ENCODE measurements at regions not wholly inside any gene's neighbourhood (a gene's known extent, or its start where the extent isn't known, plus 50 kb on each side); places are given as distances from the start of the nearest gene placed in this dataset.

GRCh38 chr1:222326710-222327036 lies 221.2 kb downstream of the HHIPL2 start:
- no peaks in the 10 kb centered on the region for H3K27me3 ChIP-seq (replicated peaks)
- H3K4me1 ChIP-seq (replicated peaks): peaks cover 8% of the 10 kb centered on the region
- no peaks in the 10 kb centered on the region for H3K9me3 ChIP-seq (replicated peaks)
- H3K27ac ChIP-seq: no peak overlapping the region
- H3K4me3 ChIP-seq: no peak overlapping the region
- no peaks in the 10 kb centered on the region for H3K36me3 ChIP-seq
- no peak for DNase-seq (ENCODE audit: low read depth in 1 of 2, low spot score in 2 of 2)

DNA sequence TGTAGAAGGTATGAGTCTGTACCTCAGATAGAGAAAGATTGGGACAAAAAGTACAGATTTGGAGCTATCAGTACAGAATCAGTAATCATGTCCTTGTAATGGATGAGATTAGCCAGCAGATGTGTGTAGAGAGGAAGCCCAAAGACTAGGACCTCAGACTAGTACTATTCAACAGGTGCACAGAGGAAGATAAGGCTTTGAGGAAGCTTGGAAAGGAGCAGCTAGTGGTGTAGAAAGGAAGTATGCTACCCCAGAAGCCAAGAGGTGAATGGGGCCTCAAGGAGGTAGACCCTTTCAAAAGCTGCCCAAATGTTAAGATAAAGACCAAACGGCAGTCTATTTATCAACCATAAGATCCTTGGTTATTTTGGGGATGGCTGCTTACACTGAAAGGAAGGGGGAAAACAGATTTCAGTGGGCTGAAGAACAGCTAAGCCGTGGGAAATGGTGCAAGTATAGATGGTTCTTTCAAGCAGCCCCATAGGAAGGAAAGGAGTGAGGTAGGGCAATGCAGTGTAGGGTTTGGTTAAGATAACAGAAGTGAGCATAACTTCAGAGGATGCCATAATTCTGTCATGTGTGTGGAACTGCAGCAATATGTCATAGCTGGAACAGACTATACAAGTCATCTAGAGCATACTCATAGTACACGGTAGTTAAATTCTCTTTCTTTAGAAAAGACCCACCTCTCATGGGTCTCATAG lies 221.7 kb downstream of the HHIPL2 start:
- Histone ChIP-seq H3K4me1 (replicated peaks) (peaks cover 3% of the 10 kb centered on the region), H3K27ac (no peak overlapping the region), H3K9me3 (replicated peaks) (no peaks in the 10 kb centered on the region), H3K36me3 (no peaks in the 10 kb centered on the region), H3K4me3 (no peak overlapping the region), H3K27me3 (replicated peaks) (no peaks in the 10 kb centered on the region)
- no peak for DNase-seq (ENCODE audit: low read depth in 1 of 2, low spot score in 2 of 2)

DNA sequence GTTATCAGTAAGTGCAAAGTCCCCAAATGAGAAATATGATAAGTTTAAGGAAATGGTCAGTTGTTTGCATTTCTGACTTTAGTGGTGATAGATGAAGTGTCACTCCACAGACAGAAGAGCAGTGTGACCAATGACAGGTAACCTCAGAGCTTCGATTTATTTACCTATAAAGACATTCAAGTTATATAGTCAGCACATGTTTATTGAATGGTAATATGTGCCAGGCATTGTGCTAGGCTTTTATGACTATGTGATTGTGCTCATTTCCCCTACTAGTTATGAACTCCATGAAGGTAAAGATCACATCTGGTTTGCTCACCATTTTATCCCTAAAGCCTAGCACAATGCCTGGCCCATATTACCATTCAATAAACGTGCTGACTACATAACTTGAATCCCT lies 222.4 kb downstream of the HHIPL2 start:
- H3K27me3 ChIP-seq (replicated peaks): no peaks in the 10 kb centered on the region
- no peaks in the 10 kb centered on the region for H3K36me3 ChIP-seq
- no peak for DNase-seq (ENCODE audit: low read depth in 1 of 2, low spot score in 2 of 2)

DNA sequence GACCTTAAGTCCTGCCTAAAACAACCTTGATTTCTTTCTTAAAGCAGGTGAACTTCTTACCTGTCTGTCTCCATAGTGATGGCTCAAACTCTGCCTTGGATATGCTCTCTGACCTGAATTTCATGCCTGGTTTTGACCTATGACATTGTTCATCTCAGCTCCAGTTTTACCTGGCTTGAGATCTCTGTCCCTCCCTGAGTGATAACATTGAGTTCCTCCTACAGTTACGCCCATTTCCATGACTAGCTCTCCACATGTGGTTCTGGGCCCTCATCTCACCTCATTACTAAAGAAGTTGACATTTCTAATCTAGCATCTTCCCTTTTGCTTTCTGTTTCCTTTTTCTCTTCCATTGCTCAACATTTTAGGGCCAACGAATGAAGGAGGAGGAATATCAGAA lies 233.1 kb downstream of the HHIPL2 start:
- DNase-seq (ENCODE audit: low read depth in 1 of 2, low spot score in 2 of 2): no peak
- no peaks in the 10 kb centered on the region for H3K4me1 ChIP-seq (replicated peaks)
- H3K9me3 ChIP-seq (replicated peaks): no peaks in the 10 kb centered on the region
- H3K27me3 ChIP-seq (replicated peaks): no peaks in the 10 kb centered on the region
- H3K27ac ChIP-seq: no peak overlapping the region
- H3K36me3 ChIP-seq: no peaks in the 10 kb centered on the region
- no peak overlapping the region for H3K4me3 ChIP-seq

More for the DNA sequence above, 222.4 kb downstream of the HHIPL2 start:
- no peak overlapping the region for H3K4me3 ChIP-seq
- H3K9me3 ChIP-seq (replicated peaks): no peaks in the 10 kb centered on the region
- no peaks in the 10 kb centered on the region for H3K4me1 ChIP-seq (replicated peaks)
- H3K27ac ChIP-seq: no peak overlapping the region

DNA sequence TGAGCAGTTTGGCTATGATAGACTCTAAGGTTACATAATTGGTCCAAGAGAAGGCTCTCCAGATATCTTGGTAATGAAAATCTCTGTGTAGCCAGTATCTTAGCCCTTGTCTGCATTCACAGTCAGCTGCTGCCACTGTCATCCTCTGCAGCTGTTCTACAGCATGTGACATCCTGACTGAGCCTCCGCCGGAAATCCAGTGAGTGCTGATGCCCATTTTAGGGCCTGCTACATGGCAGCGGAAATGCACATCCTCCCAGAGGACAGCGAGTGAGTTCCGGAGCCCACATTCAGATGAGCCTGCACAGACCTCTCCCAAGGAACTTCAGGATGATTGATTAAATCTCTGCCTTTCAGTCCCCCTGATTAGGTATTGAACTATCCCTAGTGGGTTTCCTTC lies 237.1 kb downstream of the HHIPL2 start:
- H3K27ac ChIP-seq: no peak overlapping the region
- no peak overlapping the region for H3K4me3 ChIP-seq
- H3K9me3 ChIP-seq (replicated peaks): no peaks in the 10 kb centered on the region
- no peaks in the 10 kb centered on the region for H3K27me3 ChIP-seq (replicated peaks)
- no peak for DNase-seq (ENCODE audit: low read depth in 1 of 2, low spot score in 2 of 2)
- H3K4me1 ChIP-seq (replicated peaks): no peaks in the 10 kb centered on the region
- H3K36me3 ChIP-seq: no peaks in the 10 kb centered on the region

- no peak overlapping the region for H3K27ac ChIP-seq
- no peaks in the 10 kb centered on the region for H3K27me3 ChIP-seq (replicated peaks)
- H3K36me3 ChIP-seq: no peaks in the 10 kb centered on the region
- DNase-seq (ENCODE audit: low read depth in 1 of 2, low spot score in 2 of 2): no peak
- H3K4me1 ChIP-seq (replicated peaks): no peaks in the 10 kb centered on the region
- no peaks in the 10 kb centered on the region for H3K9me3 ChIP-seq (replicated peaks)
- no peak overlapping the region for H3K4me3 ChIP-seq
Observed at GRCh38 chr1:222307621-222308020, 240.3 kb downstream of the HHIPL2 start.

DNA sequence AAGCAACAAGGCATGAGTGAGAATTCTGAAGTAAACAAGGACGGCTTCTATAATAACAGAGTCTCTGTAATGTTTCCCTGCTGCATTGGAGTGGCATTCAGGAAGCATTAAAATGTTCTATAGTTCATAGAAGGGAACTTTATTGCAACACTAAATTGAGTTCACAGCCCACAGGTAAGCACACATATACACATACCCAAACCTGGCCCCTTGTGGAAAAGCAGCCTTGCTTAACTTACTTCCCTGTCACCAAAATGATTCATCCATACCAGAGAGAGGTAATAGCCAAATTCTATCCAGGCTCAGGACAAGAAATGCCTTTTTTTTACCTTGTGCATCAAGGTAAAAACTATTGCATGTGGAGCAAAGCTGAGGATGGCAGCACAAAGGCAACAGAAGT lies 241.4 kb downstream of the HHIPL2 start:
- H3K27ac ChIP-seq: no peak overlapping the region
- no peak overlapping the region for H3K4me3 ChIP-seq
- no peak for DNase-seq (ENCODE audit: low read depth in 1 of 2, low spot score in 2 of 2)
- H3K27me3 ChIP-seq (replicated peaks): no peaks in the 10 kb centered on the region
- H3K4me1 ChIP-seq (replicated peaks): peaks cover 4% of the 10 kb centered on the region; the same call in 1 of the 2 replicates
- H3K36me3 ChIP-seq: no peaks in the 10 kb centered on the region
- no peaks in the 10 kb centered on the region for H3K9me3 ChIP-seq (replicated peaks)

GRCh38 chr1:222306011-222306410 lies 241.9 kb downstream of the HHIPL2 start:
- no peak for DNase-seq (ENCODE audit: low read depth in 1 of 2, low spot score in 2 of 2)
- Histone ChIP-seq H3K36me3 (no peaks in the 10 kb centered on the region), H3K27ac (no peak overlapping the region), H3K4me1 (replicated peaks) (peaks cover 5% of the 10 kb centered on the region; the same call in 1 of the 2 replicates), H3K27me3 (replicated peaks) (no peaks in the 10 kb centered on the region), H3K9me3 (replicated peaks) (no peaks in the 10 kb centered on the region), H3K4me3 (no peak overlapping the region)

DNA sequence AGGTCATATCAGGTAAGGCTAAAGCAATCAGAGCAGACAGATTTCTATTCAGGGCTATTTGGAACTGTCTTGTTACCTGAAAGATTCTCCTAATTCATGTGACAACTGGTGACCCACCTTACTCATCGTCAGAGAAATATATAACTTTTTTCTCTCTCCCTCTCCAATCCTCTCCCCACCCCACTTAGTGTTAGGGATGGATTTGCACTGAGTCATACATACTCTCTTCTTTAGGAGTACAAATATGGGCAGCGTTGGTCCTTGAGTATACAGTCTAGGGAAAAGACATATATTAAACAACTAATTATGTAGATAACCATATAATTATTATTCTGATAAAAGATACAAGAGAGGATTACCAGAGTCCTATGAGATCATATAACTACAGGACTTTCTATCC lies 246.3 kb downstream of the HHIPL2 start:
- no peaks in the 10 kb centered on the region for H3K36me3 ChIP-seq

GRCh38 chr1:222299524-222299923 lies 248.4 kb downstream of the HHIPL2 start:
- no peak overlapping the region for H3K4me3 ChIP-seq
- H3K27me3 ChIP-seq (replicated peaks): no peaks in the 10 kb centered on the region
- no peak for DNase-seq (ENCODE audit: low read depth in 1 of 2, low spot score in 2 of 2)
- no peaks in the 10 kb centered on the region for H3K9me3 ChIP-seq (replicated peaks)
- no peaks in the 10 kb centered on the region for H3K36me3 ChIP-seq
- peaks cover 5% of the 10 kb centered on the region; the same call in 1 of the 2 replicates for H3K4me1 ChIP-seq (replicated peaks)
- no peak overlapping the region for H3K27ac ChIP-seq

More for the DNA sequence above, 246.3 kb downstream of the HHIPL2 start:
- no peak for DNase-seq (ENCODE audit: low read depth in 1 of 2, low spot score in 2 of 2)
- H3K9me3 ChIP-seq (replicated peaks): no peaks in the 10 kb centered on the region
- H3K27ac ChIP-seq: no peak overlapping the region
- H3K4me1 ChIP-seq (replicated peaks): peaks cover 5% of the 10 kb centered on the region; the same call in 1 of the 2 replicates
- no peak overlapping the region for H3K4me3 ChIP-seq
- no peaks in the 10 kb centered on the region for H3K27me3 ChIP-seq (replicated peaks)

GRCh38 chr1:222290866-222291265 lies 257.0 kb downstream of the HHIPL2 start:
- H3K27me3 ChIP-seq (replicated peaks): no peaks in the 10 kb centered on the region
- H3K4me1 ChIP-seq (replicated peaks): peaks cover 7% of the 10 kb centered on the region
- no peak for DNase-seq (ENCODE audit: low read depth in 1 of 2, low spot score in 2 of 2)
- H3K4me3 ChIP-seq: no peak overlapping the region
- no peak overlapping the region for H3K27ac ChIP-seq
- H3K9me3 ChIP-seq (replicated peaks): no peaks in the 10 kb centered on the region
- H3K36me3 ChIP-seq: no peaks in the 10 kb centered on the region

DNA sequence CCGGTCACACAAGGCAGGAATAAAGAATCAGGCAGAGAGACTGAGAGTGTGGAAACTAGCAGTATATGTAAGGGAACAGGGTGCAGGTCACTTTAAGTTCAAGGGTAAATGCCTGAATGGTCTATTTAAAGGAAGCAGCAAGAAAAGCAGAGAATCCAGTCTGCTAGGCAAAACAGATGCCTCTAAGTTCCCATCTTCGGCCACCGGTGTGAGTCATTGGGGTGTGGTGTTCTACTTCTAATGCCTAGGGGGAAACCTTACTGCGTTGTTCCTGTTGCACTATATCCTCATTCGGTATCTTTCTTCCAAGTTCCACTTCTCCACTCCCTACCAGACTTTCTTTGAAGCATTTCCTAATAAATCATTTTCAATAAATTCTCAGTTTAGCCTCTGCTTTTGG lies 259.9 kb downstream of the HHIPL2 start:
- DNase-seq (ENCODE audit: low read depth in 1 of 2, low spot score in 2 of 2): peak in 1 of 2 experiments; percentile 24
- no peak overlapping the region for H3K4me3 ChIP-seq
- no peaks in the 10 kb centered on the region for H3K9me3 ChIP-seq (replicated peaks)
- no peaks in the 10 kb centered on the region for H3K27me3 ChIP-seq (replicated peaks)
- peaks cover 17% of the 10 kb centered on the region for H3K4me1 ChIP-seq (replicated peaks)
- no peaks in the 10 kb centered on the region for H3K36me3 ChIP-seq
- no peak overlapping the region for H3K27ac ChIP-seq

DNA sequence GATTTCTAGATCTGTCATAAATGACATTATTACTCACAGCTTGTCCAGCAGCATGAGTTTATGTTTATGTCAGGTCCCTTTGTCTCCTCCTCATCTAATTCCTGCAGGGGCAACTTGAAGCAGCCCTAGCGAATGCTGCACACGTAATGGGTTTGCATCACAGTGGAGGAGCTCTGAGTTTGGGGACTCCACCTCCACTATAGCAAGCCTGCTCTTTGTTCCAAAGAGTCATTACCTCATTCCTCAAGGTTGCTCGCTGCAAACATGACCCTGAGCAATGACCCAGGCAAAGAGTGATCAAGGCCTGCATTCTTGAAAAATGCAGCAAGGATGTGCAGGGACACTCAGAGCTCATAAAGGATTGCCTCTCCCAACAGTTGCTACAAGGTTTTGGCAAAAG lies 261.9 kb downstream of the HHIPL2 start:
- Histone ChIP-seq H3K27me3 (replicated peaks) (no peaks in the 10 kb centered on the region), H3K27ac (no peak overlapping the region), H3K36me3 (no peaks in the 10 kb centered on the region), H3K4me3 (no peak overlapping the region), H3K4me1 (replicated peaks) (peaks cover 25% of the 10 kb centered on the region), H3K9me3 (replicated peaks) (no peaks in the 10 kb centered on the region)
- no peak for DNase-seq (ENCODE audit: low read depth in 1 of 2, low spot score in 2 of 2)

DNA sequence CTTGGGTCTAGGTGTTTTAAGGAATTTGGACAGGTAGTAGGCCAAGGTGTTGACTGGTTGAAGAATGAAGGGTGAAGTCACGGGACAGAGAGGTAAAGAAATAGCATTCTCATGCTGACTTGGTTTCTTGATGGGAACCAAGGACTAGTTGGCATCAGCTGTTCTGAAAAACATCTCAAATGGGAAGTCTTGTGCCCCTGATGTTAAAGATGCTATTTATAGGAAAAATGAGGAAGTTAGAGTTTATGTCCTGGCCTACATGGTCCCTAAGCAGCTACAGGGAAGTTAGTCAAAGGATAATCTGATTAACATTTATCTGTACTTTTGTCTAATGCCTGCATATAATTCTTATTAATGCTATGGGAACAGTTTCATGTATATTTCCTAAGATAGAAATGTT lies 262.4 kb downstream of the HHIPL2 start:
- Histone ChIP-seq H3K27ac (no peak overlapping the region), H3K4me3 (no peak overlapping the region), H3K9me3 (replicated peaks) (no peaks in the 10 kb centered on the region), H3K27me3 (replicated peaks) (no peaks in the 10 kb centered on the region), H3K4me1 (replicated peaks) (peaks cover 25% of the 10 kb centered on the region), H3K36me3 (no peaks in the 10 kb centered on the region)
- no peak for DNase-seq (ENCODE audit: low read depth in 1 of 2, low spot score in 2 of 2)

- H3K4me3 ChIP-seq: no peak overlapping the region
- H3K27me3 ChIP-seq (replicated peaks): no peaks in the 10 kb centered on the region
- no peaks in the 10 kb centered on the region for H3K36me3 ChIP-seq
- no peaks in the 10 kb centered on the region for H3K9me3 ChIP-seq (replicated peaks)
- DNase-seq (ENCODE audit: low read depth in 1 of 2, low spot score in 2 of 2): no peak
- no peak overlapping the region for H3K27ac ChIP-seq
- peaks cover 25% of the 10 kb centered on the region for H3K4me1 ChIP-seq (replicated peaks)
Observed at GRCh38 chr1:222284466-222284865, 263.4 kb downstream of the HHIPL2 start.
